OCI-LY7 (cell line): ENCODE measurements at regions not wholly inside any gene's neighbourhood (a gene's known extent, or its start where the extent isn't known, plus 50 kb on each side); places are given as distances from the start of the nearest gene placed in this dataset.

Experiments
- BruUV-seq: library from RNA; stranded (reverse); fragments of 400-500 nt; replicated peaks from 2 replicates; lab custom pipeline; 2021; lab: Mats Ljungman, UMichigan
- CTCF ChIA-PET: fragments of 300-600 bp; sonication (Branson Sonifier 250); formaldehyde crosslinking; loops from one replicate; lab custom pipeline; 2022; ENCODE audit warnings: antibody characterized with exemption; ENCODE audit not compliant: unreplicated experiment; lab: Charles Lee
- POLR2A ChIA-PET: fragments of 300-600 bp; sonication (Branson Sonifier 250); formaldehyde crosslinking; loops from one replicate; lab custom pipeline; 2022; ENCODE audit warnings: antibody characterized with exemption; lab: Charles Lee
- DNase-seq: peaks from one replicate; pipeline ENCODE4 v3.0.0-alpha.2; 2015; ENCODE audit warnings: low spot score
- H2AFZ ChIP-seq: fragments of 200-600 bp; sonication (generic), shearing (Covaris generic); 2 replicates; pipeline ENCODE4 v1.6.1; 2014; ENCODE audit warnings: mild to moderate bottlenecking, antibody characterized with exemption, low read length, moderate library complexity
- H3K27ac ChIP-seq: fragments of 200-600 bp; sonication (generic); 2 replicates; pipeline ENCODE4 v1.5.1; 2014; ENCODE audit warnings: mixed run types, low read depth, mild to moderate bottlenecking, moderate library complexity, low read length, inconsistent platforms; ENCODE audit not compliant: poor library complexity, severe bottlenecking
- H3K36me3 ChIP-seq: fragments of 200-600 bp; sonication (generic); 2 replicates; pipeline ENCODE4 v1.6.1; 2014; ENCODE audit warnings: mild to moderate bottlenecking, antibody characterized with exemption, low read length, moderate library complexity, mixed read lengths; ENCODE audit not compliant: insufficient read depth
- H3K4me1 ChIP-seq: fragments of 200-600 bp; sonication (generic); 2 replicates; pipeline ENCODE4 v1.5.1; 2014; ENCODE audit warnings: mild to moderate bottlenecking, low read length; ENCODE audit not compliant: insufficient read depth, poor library complexity, severe bottlenecking
- H3K4me2 ChIP-seq: fragments of 200-600 bp; sonication (generic); 2 replicates; pipeline ENCODE4 v1.6.1; 2014; ENCODE audit warnings: mild to moderate bottlenecking, low read length
- H3K4me3 ChIP-seq: fragments of 200-600 bp; sonication (generic); 2 replicates; pipeline ENCODE4 v1.5.1; 2014; ENCODE audit warnings: mild to moderate bottlenecking, low read depth, low read length; ENCODE audit not compliant: poor library complexity, severe bottlenecking
- H3K79me2 ChIP-seq: fragments of 200-600 bp; sonication (generic); 2 replicates; pipeline ENCODE4 v1.6.1; 2016; ENCODE audit warnings: low read depth, mild to moderate bottlenecking, low read length, moderate library complexity, mixed read lengths; ENCODE audit not compliant: insufficient read depth
- H3K9me2 ChIP-seq: fragments of 200-600 bp; sonication (generic); 2 replicates; pipeline ENCODE4 v1.6.1; 2016; ENCODE audit warnings: mild to moderate bottlenecking, low read length, mixed read lengths; ENCODE audit not compliant: insufficient read depth
- H3K9me3 ChIP-seq: fragments of 200-600 bp; sonication (generic); 2 replicates; pipeline ENCODE4 v1.6.1; 2014; ENCODE audit warnings: mild to moderate bottlenecking, mixed run types, low read length, mixed read lengths
- H4K20me1 ChIP-seq: fragments of 200-600 bp; sonication (generic); 2 replicates; pipeline ENCODE4 v1.6.1; 2014; ENCODE audit warnings: mild to moderate bottlenecking, antibody characterized with exemption, low read length, moderate library complexity, mixed read lengths; ENCODE audit not compliant: insufficient read depth
- CTCF ChIP-seq: fragments of 200-600 bp; sonication (generic); conservative IDR thresholded peaks from 2 replicates; pipeline ENCODE4 v1.5.1; 2014; ENCODE audit warnings: mild to moderate bottlenecking, antibody characterized with exemption, low read length, moderate library complexity, mixed read lengths
- EZH2phosphoT487 ChIP-seq: fragments of 200-600 bp; sonication (generic); IDR thresholded peaks from 2 replicates; pipeline ENCODE4 v1.6.1; 2018; ENCODE audit warnings: low read depth, borderline replicate concordance, mild to moderate bottlenecking, mixed run types, antibody characterized with exemption, low read length, moderate library complexity, mixed read lengths
- intact Hi-C: fragments of 100-400 bp; cut with micrococcal nuclease; formaldehyde crosslinking; loops from one replicate; pipeline ENCODE4 v1.10.0; 2022; ENCODE audit not compliant: unreplicated experiment

DNA sequence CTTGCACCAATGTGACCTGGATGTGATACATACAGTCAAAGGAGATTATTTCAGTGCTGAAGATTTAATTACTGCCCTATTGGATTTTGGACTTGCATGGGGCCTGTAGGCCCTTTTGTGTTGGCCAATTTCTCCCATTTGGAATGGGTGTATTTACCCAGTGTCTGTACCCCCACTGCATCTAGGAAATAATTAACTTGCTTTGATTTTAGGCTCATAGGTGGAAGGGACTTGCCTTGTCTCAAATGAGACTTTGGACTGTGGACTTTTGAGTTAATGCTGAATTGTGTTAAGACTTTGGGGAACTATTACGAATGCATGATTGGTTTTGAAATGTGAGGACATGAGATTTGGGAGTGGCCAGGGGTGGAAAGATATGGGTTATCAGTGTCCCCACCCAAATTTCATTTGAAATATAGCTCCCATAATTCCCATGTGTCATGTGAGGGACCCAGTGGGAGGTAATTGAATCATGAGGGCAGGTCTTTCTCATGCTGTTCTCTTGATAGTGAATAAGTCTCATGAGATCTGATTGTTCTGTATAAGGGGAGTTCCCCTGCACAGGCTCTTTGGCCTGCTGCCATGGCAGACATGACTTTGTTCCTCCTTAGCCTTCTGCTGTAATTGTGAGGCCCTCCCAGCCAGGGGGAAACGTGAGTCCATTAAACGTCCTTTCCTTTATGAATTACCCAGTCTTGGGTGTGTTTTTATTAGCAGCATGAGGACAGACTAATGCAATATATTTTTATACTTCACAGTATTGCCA is 362.2 kb upstream of the SPANXN4 start:
- Histone ChIP-seq H3K27ac (no peak overlapping the region), H3K4me2 (no peak overlapping the region), H3K9me3 (no peaks in the 10 kb centered on the region), H3K79me2 (no peaks in the 10 kb centered on the region), H3K4me3 (no peak overlapping the region), H3K36me3 (no peaks in the 10 kb centered on the region), H3K4me1 (no peaks in the 10 kb centered on the region), H2AFZ (no peak overlapping the region), H3K9me2 (no peaks in the 10 kb centered on the region), H4K20me1 (no peaks in the 10 kb centered on the region)
- intact Hi-C loops: no loop called here
- TF ChIP-seq CTCF (no peak), EZH2phosphoT487 (no peak)
- ChIA-PET CTCF (no interaction called here), POLR2A (interaction anchor here (0.6 kb wide), 1 partner anchor 38 kb away, joined by 3 read pairs; no protein-coding TSS in a partner anchor)
- BruUV-seq: no TSS peak
- DNase-seq: no peak

DNA sequence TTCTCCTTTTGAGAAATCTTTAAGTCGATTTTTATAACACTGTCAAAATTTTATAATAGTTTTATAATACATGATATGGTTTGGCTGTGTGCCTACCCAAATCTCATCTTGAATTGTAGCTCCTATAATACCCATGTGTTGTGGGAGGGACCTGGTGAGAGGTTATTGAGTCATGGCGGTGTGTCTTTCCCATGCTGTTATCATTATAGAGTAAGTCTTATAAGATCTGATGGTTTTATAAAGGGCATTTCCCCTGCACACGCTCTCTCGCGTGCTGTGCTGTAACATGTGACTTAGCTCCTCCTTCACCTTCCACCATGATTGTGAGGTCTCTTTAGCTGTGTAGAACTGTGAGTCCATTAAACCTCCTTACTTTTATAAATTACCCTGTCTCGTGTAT is 364.0 kb upstream of the SPANXN4 start:
- Histone ChIP-seq H3K79me2 (no peaks in the 10 kb centered on the region), H3K27ac (no peak overlapping the region), H3K4me3 (no peak overlapping the region), H3K36me3 (no peaks in the 10 kb centered on the region), H3K4me1 (no peaks in the 10 kb centered on the region), H4K20me1 (no peaks in the 10 kb centered on the region), H3K9me3 (no peaks in the 10 kb centered on the region), H2AFZ (no peak overlapping the region), H3K4me2 (no peak overlapping the region), H3K9me2 (no peaks in the 10 kb centered on the region)
- TF ChIP-seq EZH2phosphoT487: no peak
- no peak for TF ChIP-seq CTCF
- intact Hi-C loops: no loop called here
- BruUV-seq: no TSS peak
- POLR2A ChIA-PET: no interaction called here
- CTCF ChIA-PET: no interaction called here
- no peak for DNase-seq

DNA sequence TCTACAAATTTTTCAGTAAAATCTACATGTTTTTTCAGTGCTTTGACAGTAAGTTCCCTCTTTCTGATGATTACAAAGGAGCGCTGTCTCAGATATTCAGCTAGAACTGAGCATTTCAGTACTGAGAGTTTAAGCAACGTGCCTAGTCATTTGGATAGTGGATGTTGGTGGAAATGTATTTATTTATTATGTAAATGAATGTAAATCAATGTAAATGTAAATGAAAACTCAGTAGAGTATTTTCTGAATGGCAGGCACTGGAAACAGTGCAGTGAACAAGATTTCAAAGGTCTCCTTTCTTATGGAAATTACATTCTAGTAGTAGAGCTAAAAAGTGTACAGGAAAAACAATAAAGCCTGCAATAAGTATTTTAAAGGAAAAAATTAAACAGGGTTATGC is 370.2 kb upstream of the SPANXN4 start:
- Histone ChIP-seq H3K4me3 (no peak overlapping the region), H2AFZ (no peak overlapping the region), H4K20me1 (no peaks in the 10 kb centered on the region), H3K9me3 (no peaks in the 10 kb centered on the region), H3K9me2 (no peaks in the 10 kb centered on the region), H3K4me1 (no peaks in the 10 kb centered on the region), H3K79me2 (no peaks in the 10 kb centered on the region), H3K27ac (no peak overlapping the region), H3K36me3 (no peaks in the 10 kb centered on the region), H3K4me2 (no peak overlapping the region)
- BruUV-seq: no TSS peak
- CTCF ChIA-PET: no interaction called here
- intact Hi-C loops: no loop called here
- TF ChIP-seq EZH2phosphoT487 (no peak), CTCF (no peak)
- POLR2A ChIA-PET: no interaction called here
- DNase-seq: no peak
